ENCODE measurements at regions not wholly inside any gene's neighbourhood (a gene's known extent, or its start where the extent isn't known, plus 50 kb on each side); places are given as distances from the start of the nearest gene placed in this dataset.

DNA sequence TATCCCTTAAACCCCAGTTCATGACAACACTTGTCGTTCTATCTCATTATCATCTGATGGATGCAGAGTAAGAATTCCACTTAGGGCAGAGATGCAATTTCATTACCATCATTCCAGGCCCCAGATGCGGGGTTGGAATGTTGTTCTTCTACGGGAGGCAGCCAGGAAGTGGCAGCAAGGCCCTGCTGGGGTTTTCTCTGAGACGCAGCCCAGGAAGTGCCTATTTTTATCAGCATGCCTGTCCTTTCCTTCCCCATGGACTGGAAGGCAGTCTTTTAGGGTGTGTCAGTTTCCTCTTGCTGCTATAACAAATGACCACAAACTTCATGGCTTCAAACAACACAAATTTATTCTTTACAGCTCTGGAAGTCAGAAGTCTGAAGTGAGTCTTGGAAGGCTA is 246.6 kb upstream of the DYNLRB2 start:
- TF ChIP-seq CTCF (conservative IDR thresholded peaks at IDR 0.05) (no peak), ZFX (IDR thresholded peaks at IDR 0.05) (no peak)

All from C4-2B (cell line).